ENCODE measurements at regions not wholly inside any gene's neighbourhood (a gene's known extent, or its start where the extent isn't known, plus 50 kb on each side); places are given as distances from the start of the nearest gene placed in this dataset.

- DNase-seq (ENCODE audit: low spot score): no peak
Measured at GRCh38 chr11:31903225-31904074, 92.3 kb upstream of the PAX6 start.

- DNase-seq (ENCODE audit: low spot score): no peak
Measured at GRCh38 chr11:31902706-31903105, 91.6 kb upstream of the PAX6 start.

GRCh38 chr11:31895926-31896325 is 84.8 kb upstream of the PAX6 start:
- no peak for DNase-seq (ENCODE audit: low spot score)

GRCh38 chr11:31887180-31887579 is 76.1 kb upstream of the PAX6 start:
- no peak for DNase-seq (ENCODE audit: low spot score)

GRCh38 chr11:31884080-31884479 is 73.0 kb upstream of the PAX6 start:
- DNase-seq (ENCODE audit: low spot score): no peak

DNA sequence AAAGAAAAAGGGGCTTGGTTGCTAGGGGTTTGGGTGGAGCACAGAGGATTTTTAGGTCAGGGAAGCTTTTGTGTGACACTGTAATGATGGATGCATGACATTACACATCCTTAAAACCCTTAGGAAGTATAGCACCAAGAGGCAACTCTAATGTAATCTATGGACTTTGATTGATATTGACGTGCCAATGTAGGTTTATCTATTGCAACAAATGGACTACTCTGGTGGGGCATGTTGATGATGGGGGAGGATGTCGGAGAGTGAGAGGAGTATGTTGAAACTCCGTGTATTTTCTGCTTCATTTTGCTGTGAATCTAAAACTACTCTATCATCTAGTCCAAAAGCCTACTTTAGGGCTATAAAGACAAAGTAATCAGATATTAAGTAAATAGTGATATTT is 72.3 kb upstream of the PAX6 start:
- no peak for DNase-seq (ENCODE audit: low spot score)

- peak; percentile 17 for DNase-seq (ENCODE audit: low spot score)
Measured at GRCh38 chr11:31882951-31883392, 71.8 kb upstream of the PAX6 start.

DNA sequence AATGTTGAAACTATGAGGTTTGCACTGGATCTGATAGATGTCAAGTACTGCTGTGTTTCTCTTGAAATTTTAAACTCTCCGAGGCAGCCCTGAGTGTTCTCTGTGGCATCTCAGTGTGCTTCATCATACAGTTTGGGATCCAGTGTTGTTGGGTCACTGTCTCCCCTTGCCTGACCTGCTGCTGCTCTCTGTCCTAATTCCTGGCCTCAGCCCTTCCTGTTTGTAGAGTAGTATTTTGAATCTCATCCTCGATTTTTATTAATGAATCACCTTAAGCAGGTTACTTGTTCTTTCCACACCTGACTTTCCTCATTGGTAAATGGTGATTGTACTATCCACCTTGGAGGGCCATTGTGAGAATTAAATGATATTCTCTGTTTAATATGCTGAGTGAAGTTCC is 70.7 kb upstream of the PAX6 start:
- DNase-seq (ENCODE audit: low spot score): no peak

GRCh38 chr11:31879681-31880080 is 68.6 kb upstream of the PAX6 start:
- no peak for DNase-seq (ENCODE audit: low spot score)

DNA sequence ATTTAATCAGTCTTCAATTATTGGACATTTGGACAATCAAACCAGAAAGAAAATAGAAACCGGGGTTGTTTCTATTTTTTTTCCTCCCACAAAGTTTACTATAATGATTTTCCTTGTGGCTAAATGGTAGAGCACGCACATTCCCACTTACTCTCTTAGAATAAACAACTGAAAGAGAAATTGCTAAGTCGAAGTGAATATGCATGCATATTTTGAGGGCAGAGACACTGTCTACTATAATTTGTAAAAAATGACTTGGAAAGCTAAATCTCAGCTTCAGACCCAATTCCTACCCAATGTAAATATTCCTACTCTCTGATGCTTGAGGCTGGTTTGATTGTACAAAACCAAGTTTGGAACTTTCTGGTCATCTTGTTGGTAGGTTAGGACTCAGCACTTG is 66.7 kb upstream of the PAX6 start:
- no peak for DNase-seq (ENCODE audit: low spot score)

DNA sequence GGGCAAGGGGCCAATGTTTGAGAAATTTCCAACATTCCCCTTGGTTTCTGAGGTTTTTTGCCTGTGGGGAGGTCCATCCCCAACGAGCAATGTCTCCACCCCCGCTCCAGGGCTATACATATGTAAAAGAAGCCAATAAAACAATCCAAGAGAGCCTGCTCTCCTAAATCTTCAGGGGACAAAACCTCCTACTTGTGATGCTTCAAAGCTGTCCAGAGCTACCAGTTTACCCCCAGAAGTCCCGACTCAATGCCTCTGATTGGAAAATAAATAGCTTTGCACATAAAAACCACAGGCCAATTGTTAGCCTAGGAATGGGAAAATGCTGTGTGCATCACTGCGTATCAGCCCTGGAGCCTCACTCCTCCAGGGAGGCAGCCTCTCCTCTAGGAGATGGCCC is 66.0 kb upstream of the PAX6 start:
- DNase-seq (ENCODE audit: low spot score): no peak

DNA sequence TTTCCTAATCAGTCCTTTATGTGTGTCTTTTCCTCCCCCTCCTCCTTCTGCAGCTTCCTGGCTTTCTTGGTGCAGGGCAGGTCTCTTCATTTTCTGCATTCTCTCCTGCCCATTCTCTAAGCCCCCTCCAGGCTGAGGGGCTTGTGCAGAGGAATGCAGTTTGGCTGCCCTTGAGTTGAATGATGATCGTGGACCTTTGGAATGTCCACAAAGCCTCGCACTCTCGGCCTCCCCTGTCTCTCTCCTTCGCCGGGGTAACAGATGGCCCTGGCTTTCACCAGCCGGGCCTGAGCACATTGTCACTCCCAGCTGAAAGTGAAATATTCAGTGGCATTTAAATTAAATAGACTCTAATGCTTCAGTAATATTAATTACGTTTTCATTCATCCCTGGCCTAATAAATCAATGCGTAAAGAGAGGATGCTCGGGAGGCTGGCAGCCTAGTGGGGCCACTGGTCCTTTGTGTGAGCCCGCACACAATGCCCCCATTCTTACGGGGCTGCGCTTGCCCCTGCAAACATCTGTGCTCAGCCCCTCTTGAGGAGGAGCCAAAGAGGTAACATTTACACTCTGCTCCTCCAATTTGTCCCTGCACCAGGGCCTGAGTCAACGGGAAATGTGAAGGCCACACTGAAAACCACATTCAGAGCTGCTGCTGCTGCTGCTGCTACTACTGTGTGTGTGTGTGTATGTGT is 64.9 kb upstream of the PAX6 start:
- DNase-seq (ENCODE audit: low spot score): peak; percentile 18

- DNase-seq (ENCODE audit: low spot score): no peak
Measured at GRCh38 chr11:31874631-31875191, 63.6 kb upstream of the PAX6 start.

DNA sequence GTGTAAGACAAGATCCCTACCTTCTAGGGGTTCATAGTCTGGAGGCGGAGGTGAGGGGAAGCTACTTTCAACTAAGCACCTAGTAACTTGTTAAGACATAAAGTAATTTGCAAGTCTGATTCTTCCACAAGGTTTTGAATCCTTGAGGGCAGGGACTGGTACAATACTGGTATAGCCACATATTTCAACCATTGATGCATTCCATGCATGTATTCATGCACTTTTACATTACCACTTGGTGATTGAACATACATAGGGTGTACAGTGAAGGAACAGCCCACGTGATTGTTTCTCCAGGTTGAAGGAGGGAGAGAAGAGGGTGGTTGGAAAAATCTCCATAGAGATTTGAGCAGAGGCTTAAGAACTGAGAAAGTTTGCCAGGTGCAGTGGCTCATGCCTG is 62.0 kb upstream of the PAX6 start:
- DNase-seq (ENCODE audit: low spot score): no peak

DNA sequence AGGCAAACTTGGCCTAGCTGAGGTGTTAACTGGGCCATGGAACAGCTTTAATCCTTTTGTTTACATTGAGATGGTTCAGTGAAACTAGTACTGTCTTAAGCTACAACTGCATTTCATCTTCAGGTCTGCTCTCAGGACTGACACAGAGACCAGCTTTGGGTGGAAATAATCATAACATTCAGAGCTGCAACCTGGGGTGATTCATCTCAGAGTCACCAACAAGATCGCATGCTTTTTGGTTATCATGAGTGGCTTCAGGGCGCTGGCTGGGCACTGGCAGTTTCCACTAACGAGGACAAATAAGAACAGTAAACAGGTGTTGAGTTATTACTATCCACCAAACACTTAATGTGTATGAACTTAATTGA is 60.9 kb upstream of the PAX6 start:
- no peak for DNase-seq (ENCODE audit: low spot score)

- DNase-seq (ENCODE audit: low spot score): no peak
Measured at GRCh38 chr11:31871310-31872075, 60.4 kb upstream of the PAX6 start.

DNA sequence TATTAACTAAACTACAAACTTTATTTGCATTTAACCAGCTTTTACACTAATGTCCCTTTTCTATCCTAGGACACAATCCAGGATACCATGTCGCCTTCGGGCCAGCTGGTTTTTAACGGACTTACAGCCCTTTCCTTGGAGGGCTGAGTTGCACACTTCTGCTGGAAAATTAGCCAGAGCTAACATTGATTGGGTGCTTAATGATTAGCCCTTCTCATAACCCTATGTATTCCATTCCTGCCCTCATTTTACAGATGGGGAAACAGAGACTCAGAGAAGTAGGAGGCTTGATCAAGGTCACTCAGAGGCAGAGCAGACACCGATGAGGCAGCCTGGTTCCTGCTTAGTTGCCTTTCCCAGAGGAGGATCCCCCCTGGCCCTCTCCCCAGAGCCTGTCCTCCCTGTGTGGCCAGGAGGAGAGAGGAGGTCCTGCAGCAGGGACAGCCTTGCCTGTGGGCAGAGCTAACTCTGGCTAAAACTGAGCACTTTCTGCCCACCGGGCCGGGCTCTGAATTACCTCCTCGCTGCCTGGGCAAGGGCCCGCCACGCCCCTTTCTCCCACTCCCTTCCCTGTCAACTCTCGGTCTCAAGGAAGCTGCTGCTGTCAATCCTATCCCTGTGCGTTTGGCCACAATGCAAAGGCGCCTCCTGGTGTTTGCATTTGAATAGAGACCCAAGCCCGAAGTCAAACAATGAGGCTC is 59.6 kb upstream of the PAX6 start:
- no peak for DNase-seq (ENCODE audit: low spot score)

GRCh38 chr11:31869986-31870385 is 58.9 kb upstream of the PAX6 start:
- no peak for DNase-seq (ENCODE audit: low spot score)

- no peak for DNase-seq (ENCODE audit: low spot score)
Measured at GRCh38 chr11:31865606-31866300, 54.6 kb upstream of the PAX6 start.

- DNase-seq (ENCODE audit: low spot score): no peak
Measured at GRCh38 chr11:31863170-31863832, 52.2 kb upstream of the PAX6 start.
